ENCODE measurements at regions not wholly inside any gene's neighbourhood (a gene's known extent, or its start where the extent isn't known, plus 50 kb on each side); places are given as distances from the start of the nearest gene placed in this dataset.

DNA sequence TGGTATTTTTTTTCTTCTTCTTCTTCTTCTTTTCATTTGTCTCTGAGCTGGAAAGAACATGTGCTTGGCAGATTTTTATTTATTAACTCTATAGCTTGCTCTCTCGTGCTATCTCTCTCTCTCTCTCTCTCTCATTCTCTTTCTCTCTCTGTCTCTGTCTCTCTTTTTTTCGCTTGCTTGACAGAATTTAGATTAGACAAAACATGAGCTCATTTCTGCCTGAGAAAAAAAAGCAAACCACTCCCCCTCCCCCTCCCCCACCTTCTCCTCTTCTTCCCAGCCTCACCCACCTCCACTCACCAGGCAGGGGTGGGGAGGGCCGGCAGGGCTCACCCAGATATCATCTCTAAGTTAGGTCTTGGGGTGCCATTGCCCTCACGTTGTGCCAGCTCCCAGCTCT is 81.5 kb downstream of the PJA1 start:
- no peak for DNase-seq (ENCODE audit: low spot score)

DNA sequence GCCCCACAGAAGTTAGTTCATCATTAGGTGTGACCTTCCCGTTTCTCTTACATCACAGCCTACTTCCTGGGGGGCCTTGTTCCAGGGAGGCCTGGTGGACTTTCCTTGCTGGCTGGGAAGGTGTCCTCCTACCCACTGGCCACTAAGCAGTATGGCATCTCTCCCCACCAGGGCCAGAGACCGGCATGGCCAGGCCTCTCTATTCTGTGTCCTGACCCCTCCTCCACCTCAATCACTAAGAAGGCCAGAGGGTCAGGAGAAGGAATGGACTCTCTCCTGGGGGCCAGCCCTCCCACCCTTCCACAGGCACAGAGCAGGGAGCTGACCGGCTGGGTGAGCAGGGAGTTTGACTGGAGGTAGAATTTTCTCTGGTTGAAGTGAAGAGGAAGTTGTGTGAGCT is 81.9 kb downstream of the PJA1 start:
- no peak for DNase-seq (ENCODE audit: low spot score)

DNA sequence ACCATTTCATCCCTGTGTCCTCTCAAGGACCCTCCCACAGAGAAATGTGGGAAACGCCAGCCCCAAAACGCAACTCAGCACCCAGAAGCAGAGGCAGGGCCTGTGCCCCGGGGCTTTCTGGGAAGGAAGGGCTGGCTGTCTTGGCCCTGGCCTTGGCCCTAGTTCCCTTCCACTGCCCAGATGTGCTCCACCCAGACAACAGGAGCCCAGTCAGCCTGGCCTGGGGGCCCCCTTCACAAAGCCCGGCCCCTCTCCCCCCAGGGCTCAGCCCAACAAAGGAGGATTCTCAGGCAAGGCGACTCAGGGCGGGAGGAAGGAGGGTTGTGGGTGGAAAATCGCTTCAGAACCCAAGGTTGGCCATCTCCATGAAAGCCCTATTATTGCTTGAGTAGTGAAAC is 82.5 kb downstream of the PJA1 start:
- DNase-seq (ENCODE audit: low spot score): no peak

DNA sequence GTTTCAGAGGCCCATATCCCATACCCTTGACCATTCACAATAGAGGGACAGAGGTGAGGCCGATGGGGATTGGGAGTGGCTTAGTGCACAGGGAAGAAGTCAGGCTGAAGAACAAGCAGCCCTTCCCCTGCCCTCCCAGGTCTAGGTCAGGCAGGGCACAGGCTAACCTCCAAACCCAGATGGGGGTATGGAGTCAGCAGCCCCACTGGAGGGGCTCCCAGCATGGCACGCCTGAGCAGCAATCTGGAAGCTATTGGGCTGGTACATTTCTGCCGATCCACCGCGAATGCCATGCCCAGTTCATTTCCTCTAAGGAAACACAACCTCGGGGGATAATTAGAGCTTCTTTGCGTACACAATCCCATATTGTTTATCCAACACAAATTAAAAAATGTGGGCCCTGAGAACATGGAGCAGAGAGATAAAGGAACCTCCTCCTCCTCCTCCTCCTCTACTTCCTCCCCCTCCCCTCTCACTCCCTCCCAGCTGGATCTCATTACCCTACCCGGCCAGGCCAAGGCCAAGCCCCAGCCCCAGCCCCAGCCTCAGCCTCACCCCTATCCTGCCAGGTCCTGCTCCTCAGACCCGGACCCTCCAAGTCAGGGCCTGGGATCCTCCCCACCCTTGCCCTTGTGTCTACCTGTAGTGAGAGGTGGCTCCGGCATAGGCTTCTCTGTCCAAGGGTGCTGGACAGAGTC is 83.0 kb downstream of the PJA1 start:
- DNase-seq (ENCODE audit: low spot score): no peak

DNA sequence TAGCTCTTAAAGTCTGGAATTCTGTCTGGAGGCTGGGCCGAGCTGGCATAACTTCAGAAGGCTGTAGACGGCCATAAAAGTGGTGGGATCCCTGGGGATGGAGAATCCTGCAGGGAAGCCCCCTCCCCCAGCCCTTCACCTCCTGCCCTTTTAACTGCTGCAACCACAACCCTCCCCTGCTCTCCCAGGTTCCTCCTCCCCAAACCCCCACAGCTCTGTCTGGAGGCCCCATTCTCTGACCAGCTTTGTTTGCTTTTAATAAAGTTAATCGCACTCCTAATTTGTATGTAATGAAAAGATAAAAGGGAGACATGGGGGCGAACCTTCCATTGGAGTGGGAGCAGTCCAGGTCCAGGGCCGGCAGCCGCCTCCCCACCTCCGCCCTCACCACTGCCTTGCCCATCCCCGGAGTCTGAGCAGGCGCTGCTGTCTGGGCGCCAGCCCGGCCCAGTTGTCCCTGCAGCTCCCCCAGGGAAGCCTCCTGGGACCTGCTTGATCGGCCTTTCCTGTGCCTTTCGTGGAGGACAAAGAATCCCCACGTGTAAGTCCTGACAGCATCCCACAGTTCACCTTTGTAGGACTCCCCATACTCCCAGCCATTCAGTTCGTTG is 84.3 kb downstream of the PJA1 start:
- no peak for DNase-seq (ENCODE audit: low spot score)

DNA sequence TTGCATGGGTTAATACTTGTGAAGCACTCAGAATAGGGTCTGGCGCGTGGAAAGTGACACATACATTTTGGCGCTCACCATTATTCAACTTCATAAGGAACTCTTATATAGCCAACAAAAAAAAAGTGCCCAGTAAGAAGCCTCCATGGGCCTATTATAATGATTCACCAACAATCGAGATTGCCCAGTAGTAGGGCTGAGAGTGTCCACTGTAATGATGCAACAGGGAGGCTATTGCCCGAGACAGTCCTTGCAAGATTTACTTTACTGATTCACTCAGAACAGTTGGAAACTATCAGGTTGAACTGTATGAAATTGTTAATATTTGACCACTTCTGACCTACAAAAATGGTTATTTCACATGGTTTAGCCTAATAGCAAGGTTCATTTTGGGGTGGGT is 86.0 kb downstream of the PJA1 start:
- no peak for DNase-seq (ENCODE audit: low spot score)

DNA sequence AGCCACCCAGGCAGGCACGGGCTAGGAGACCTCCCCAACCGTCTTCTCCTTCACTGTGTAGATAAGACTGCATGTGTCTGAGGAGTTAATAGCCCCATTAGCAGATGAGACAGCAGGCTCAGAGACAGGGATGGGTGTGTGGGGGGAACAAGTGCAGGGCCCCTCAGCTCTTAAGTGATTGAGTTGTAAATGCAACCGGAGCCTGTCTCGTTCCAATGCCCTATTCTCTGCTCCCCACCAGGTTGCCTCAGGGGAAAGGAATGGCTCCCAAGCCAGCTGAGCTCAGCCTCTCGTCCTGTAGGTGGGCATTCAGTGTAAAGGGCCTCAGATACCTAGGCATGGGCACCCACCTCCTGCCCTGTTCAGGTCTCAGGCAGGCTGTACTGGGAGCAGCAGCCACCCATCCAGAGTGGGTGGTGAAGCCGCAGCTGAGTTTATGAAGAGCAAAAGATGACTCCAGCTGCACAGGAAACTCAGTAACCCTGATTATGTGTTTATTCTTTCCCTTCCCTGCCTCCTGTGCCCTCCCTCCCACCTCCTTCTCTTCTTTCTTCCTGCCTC is 87.3 kb downstream of the PJA1 start:
- DNase-seq (ENCODE audit: low spot score): no peak

DNA sequence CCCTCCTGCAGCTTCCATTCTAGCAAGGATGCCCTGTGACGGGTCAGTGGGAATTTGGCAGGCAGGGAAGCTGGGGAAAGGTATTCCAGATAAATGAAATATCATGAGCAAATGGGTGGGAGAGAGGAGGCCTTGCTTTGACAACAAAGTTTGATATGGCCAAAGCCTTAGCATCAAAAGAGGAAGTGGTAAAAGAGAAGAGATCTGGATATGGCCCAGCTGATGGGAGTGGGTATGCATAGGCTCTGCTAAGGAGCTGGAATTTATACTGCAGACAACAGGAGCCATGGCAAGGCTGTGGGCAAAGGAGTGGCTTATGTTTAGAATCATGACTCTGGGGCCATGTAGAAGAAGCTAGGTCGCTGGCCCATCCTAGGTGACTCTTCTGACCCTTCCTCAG is 89.2 kb downstream of the PJA1 start:
- no peak for DNase-seq (ENCODE audit: low spot score)

DNA sequence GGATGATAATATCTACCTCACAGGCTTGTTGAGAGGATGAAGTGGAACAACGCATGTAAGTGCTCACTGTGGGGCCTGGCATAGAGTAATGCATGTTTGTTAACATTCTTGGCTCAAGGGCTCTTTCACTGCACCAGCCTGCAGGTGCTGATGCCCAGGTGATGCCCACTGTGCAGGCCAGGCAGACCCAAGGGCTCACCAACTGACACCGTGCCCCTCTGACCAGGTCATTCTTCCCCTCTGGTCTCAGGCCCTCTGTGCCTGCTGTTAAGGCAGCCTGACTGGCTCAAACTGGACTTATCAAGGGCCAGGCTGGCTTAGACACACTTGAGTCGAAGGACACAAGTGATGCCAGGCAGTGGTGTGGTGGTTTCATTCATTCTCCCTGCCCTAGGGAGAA is 90.5 kb downstream of the PJA1 start:
- no peak for DNase-seq (ENCODE audit: low spot score)

DNA sequence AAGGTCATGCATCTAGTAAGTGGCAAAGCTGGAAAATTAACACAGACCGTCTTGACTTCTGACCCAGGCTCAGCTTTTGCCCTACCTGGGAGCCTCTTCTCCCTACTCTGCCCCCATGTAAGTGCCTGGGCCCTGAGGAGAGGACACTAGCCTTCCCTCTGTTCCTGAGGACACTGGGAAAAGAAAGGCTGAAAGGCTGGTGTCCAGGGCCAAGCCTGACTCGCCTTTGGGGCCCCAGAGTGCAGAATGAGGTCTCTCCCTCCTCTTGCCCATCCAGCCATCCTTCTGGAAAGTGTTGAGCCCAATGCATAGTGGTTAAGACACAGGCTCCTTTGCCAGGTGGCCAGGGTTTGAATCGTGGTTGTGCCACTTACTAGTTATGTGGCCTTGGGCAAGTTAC is 91.5 kb downstream of the PJA1 start:
- no peak for DNase-seq (ENCODE audit: low spot score)

DNA sequence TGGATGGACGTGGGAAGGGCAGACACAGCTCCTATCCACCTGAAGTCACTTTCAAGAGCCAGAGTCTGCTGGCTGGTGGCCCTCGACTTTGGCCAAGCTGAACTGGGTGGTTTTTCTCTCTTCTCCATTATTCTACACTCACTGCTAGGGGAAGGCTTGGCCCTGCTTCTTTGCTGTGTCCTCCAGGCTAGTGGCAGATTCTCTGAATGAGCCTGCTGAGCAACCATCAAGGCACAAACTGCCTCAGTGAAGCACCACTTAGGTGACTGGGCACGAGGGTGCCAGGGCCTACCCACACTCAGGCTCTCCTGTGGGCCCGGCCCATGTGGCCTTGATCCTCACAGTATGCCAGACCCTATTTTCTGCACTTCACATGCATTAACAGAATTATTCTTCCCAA is 92.0 kb downstream of the PJA1 start:
- no peak for DNase-seq (ENCODE audit: low spot score)

DNA sequence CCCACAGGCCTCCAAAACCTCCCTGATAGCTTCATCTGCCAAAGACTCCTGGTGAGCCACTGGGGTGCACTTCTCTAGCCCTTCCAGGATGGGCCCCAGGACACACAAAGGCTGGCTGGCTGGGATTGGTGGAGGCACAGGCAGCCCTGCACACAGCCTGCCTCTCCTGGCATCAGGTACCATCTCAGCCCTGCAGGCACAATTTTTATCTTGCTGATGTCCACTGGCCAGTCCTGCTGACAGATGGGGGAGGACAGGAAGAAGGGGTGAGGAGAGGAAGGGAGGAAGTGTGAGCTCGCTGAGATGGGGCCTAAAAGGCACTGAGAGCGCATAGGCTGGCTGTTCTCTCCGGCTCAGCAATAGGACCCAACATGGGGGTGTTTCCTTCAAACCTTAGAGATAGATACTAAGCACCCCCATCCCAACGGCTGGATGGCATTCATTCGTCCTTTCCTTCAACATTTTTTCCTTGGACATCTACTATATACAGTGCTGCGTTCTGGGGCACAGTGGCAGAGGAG is 92.7 kb downstream of the PJA1 start:
- peak; percentile 46 for DNase-seq (ENCODE audit: low spot score)

DNA sequence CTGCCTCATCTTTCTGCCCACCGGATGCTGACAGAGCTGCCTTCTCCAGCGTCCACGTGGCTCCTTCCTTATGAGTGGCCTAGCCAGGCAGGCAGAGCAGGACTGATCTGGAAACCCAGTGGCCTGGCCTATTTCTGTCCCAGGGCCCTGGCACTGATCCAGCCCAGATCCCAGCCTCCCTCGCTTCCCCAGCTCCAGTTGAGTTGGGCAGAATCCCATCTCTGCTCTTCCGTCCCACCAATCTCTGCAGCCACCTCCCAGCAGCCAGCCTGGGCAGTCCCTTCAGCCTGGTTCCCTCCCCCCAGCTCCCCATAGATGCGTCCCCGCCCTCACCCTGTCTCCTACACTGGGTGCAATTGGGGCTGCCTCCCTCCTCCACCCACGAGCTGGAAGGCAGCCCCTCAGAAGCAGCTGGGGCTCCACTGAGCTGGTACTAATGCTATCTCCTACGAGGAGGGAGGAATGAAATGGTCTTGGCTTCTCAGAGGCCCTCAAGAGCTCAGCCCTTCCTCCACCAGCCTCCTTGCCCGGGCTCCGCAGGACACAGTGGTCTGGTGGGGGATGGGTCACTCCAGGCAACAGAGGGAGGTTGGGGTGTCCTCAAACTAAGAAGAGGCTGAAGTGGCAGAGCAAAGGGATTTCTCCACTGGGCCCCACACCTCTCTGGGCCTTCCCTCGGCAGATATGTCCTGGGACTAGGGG is 94.2 kb downstream of the PJA1 start:
- peak; percentile 80 for DNase-seq (ENCODE audit: low spot score)

DNA sequence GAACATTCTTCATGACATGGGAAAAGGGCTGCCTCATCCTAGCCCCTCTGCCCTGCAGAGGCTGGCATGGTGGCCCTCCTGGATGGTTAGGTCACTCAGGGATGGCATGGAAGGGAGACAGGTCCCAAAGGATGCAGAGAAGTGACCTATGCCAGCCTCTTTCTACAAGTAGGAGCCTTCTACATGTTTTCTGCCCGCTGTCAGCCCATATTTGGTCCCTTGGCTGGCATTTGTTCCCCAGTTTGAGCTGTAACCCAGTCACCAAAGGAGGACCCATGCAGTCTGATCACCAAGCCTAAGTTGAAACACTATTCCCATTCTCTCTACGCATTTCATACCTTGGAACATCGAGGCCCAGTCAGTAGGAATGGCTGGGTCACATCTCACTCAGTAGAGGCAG is 95.4 kb downstream of the PJA1 start:
- no peak for DNase-seq (ENCODE audit: low spot score)

DNA sequence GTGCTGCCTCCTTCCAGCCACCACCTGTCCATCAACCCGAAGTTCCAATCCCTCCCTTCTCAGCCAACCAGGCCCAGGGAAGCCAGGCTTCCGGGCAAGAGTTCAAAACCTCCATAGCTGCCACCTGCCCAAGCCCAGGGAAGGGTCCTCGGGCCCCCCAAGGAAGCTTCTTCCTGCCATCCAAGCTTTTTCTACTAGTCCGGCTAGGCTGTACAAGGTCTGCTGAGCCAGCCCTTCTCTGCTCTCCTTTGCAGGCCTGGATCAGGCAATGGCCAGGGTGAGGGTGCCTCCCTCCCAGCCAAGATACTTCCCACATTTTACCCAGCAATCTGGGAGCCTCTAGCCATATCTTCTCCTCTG is 96.2 kb downstream of the PJA1 start:
- no peak for DNase-seq (ENCODE audit: low spot score)

DNA sequence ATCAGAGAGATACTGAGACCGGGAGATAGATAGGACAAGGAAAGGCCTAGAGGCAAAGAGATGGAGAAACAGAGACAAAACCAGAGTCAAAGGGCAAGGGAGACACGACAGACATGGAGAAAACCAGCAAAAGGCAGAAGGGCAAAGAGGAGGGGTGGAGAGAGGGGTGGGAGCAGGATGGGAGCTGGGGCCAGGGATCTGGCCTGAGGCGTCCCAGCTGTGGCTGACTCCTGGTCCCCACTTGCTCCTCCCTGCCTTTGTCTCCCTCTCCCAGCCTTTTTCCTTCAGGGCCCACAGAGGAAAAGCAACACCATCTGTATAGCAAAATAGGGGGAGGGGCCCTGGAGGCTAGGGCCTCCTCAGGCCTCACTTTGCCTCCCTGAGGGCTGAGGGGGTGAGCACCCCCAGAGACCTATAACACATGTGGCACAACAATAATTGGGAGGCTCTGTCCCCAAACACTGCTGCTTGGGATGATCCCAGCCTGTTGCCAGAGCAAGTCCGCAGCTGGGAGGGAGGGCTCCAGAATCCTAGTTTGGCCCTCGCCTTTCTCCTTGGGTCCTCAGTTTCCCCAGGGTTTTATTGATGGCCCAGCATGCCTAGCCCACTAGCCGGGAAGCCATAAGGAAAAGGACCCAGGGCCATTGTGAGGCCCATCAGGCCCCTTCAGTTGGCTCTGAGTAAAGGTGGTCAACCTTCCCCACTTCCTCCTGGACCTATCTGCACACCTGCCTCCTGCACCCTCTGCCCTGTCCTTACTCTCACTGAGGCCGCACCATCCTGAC is 96.8 kb downstream of the PJA1 start:
- DNase-seq (ENCODE audit: low spot score): no peak

DNA sequence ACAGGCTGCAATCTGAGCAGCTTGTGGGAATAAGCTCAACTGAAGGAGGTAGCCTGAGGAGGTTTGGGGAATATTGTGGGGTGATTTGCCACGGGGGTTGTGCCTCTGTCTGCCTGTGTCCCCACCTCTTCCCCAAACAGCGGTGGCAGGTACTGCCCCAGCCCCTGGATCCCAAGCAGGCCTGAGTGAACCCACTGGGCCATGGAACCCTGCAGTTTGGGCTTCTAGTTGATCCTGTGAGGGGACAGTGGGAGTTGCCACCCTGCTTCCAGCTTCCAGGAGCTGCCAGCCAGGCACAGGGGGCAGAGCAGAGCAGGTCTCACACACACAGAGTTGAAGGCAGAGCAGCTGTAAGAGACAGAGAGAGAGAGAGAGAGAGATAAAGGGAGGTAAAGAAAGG is 97.4 kb downstream of the PJA1 start:
- DNase-seq (ENCODE audit: low spot score): no peak

DNA sequence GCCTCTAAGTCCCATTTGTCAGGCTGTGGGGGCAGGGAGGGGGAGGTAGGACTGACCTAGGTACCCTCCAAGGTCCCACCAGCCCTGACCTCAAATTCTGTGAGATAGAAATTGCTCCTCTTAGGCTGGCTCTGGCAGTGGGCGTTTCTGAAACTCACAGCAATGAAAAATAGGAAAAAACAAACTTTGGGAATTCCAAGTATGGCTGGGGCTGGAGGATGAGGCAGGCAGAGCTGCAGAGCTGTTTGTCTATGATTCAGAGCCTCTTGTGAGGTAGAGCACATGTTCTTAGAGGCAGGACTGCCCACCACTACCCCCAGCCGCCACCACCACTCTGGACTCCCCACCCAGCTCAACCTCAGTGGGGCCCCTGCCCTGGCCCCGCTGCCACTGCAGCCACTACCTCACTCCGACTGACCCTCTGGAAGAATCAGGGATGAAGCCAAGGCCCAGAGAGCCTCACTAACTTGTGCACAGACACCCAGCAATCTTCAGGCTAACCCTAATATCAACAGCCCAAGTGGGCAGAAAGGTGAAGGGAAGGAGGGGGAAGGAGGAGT is 98.2 kb downstream of the PJA1 start:
- DNase-seq (ENCODE audit: low spot score): no peak

DNA sequence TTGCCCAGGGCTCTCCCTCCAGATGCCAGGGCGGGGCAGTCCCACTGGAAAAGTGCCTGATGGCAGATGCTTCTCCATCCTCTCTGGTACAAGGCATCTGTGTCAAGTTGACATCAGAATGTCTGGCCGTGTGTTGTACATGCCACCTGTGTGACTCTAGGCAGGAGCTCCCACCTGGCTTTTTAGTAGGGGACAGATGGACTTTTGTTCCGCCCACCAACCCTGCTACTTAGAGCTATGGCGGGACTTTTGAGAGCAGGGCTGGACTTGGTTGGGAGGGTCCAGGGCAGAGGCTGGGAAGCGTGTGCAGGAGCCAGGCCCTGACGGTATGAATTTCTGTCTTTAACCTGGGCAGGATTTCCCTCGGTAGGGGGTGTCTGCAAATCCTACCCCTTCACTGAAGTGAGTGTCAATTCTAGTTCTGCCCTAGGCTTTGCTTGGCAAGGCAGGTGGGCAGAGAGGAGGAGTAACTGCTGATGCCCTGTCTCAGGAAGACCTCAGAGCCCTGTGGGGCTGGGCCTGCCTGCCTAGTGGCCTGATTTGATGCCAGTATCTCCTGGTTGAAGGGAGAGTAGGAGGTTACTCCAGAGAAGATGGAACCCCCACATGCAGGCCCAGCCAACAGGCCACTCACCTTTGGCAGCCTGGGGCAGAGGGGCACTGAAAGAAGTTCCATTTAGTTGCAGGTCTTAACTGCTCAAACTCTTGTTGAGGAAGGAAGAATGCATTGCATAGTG is 99.1 kb downstream of the PJA1 start:
- DNase-seq (ENCODE audit: low spot score): no peak

DNA sequence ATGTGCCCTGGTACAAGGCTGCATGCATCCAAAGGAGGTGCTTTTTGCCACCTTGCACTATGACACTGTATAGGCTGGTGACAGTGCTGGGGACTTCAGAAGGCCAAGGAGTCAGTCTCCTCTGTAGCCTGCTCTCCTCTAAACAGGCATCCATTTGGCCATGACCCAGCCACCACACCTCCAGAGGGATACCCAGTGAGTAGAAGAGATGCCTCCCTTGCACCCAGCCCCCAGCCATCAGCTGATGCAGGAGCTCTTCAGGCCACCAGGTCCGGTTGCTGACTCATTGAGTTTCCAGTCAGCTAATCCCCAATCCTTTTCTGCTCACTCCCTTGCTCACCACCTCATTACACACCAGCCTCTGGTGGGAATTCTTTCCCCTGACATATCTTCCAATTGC is 99.8 kb downstream of the PJA1 start:
- no peak for DNase-seq (ENCODE audit: low spot score)

DNA sequence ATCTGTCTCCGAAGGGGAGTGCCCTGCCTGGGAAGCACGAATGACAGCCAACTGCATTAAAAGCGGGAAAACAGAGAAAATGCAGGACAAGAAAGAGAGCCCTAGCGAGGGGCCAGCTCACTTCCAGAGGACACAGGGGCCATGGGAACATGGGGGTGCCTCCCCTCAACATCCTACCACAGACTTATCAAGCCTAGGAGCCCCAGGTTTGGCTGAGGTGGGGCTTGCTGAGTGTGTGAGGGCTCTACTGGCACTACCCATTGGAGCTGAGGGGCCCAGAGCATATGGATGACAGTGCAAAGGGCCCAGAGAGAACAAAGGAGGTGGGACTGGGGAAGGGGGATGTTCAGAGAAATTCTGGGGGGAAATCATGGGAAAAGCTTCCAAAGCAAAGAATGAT is 101.8 kb downstream of the PJA1 start:
- no peak for DNase-seq (ENCODE audit: low spot score)
